HG02571 (cell line): ENCODE measurements at regions not wholly inside any gene's neighbourhood (a gene's known extent, or its start where the extent isn't known, plus 50 kb on each side); places are given as distances from the start of the nearest gene placed in this dataset.

ENCODE experiments used
- ATAC-seq: cut with Tn5 transposase; IDR thresholded peaks from one replicate; pipeline ENCODE4 v1.9.1; 2021; ENCODE audit warnings: mild to moderate bottlenecking, moderate library complexity; ENCODE audit not compliant: unreplicated experiment

DNA sequence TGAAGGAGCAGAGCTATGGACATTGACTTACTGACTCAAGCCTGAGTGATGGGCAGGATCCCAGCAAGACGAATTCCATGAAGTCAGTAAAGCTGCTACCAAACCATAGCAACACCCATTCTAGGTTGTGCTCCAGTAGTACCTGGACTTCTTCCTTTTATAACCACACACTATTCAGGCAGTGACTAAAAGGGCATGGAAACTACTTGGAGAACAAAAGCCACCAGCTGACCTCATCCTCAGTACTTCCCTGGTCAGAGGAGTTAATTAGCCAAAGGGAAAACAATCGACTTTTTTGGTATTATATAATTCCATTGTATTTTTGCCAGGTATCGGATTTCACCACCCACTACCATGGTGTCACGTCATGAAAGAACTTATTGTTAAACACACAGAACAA lies 237.1 kb downstream of the TTC32 start:
- no peak for ATAC-seq

DNA sequence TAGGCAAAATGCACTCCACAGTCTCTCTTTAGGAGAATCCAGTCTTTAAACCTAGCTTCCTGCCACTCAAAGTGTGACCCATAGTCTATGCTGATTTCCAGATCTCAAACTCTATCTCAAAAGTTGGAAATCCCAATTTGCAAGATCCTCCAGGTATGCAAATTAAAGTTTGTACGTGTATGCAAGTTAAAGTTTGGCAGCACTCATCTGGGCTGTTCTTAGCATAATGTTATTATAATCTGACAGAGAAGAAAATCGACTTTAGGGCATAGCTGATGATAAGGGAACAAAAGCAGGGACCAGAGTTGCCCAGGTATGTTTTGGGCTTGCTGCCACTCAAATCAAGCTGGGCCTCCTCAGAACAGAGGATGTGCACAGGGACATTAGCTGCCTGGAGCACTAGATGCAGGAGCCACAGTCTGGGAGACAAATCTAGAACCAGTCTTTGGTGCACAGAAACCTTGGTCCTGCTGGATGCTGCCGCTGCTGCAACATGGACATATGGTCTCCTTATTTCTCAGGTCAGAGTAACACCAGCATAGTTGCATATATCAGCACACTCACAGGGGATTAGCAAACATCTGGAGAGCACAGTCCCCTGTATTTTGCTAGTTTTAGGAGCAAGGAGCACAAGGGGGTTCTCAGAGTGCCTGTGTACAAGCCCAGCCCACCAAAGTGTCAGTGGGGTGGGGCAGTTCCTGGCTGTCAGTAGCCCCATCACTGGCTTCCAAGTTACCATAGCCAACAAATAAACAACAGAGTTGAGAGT lies 242.6 kb downstream of the TTC32 start:
- ATAC-seq = no peak

DNA sequence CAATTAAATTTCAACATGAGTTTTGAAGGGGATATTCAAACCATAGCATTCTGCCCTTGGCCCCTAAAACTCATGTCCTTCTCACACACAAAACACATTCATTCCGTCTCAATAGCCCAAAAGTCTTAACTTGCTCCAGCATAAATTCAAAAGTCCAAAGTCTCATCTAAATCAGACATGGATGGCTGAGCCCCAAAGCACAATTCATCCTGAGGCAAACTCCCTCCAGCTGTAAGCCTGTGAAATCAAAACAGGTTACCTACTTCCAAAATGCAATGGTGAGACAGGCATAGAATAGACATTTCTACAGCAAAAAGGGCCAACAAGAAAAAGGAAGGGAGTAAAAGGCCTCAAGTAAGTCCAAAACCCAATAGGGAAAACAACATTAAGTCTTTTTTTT lies 245.8 kb downstream of the TTC32 start:
- no peak for ATAC-seq

GRCh38 chr2:19654310-19655090 lies 247.3 kb downstream of the TTC32 start:
- ATAC-seq = no peak

GRCh38 chr2:19653509-19653908 lies 248.3 kb downstream of the TTC32 start:
- ATAC-seq = no peak

DNA sequence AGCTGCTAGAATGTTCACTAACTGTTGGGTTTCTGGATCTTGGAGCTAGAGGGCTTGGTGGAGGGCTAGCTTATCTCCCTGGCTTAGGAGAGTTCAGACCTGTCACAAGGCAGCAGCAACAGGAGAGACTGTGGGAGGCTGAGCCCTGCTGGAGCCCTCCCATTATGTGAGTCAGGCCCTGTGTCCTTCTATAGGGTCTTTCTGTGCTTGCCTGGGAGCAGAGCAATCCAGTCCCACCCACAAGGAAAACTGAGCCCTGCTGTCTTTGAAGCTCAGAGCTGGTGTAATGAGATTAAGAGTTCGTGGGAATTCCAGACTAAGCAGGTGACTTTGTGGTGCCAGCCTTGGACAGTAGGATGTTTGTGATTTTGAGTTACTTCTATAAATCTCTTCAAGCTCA lies 249.0 kb downstream of the TTC32 start:
- ATAC-seq = no peak

DNA sequence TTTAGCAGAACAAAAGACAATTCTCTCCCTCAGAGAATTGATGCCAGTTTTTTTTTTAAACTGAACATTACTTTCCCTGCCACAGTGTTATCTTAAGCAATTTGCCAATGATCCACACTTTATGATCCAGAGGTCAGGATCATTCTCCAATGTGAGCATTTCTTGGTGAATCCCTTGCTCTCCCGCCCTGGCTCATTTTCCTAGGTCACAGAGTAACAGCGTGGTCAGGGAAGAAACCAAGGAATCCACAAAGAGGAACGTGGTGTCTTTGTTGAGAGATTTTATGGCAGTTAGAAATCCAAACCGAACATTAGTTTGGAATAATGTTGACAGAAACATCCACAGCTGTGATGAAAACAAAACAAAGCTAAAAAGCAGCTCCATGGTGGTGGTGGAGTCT lies 250.3 kb downstream of the TTC32 start:
- no peak for ATAC-seq

DNA sequence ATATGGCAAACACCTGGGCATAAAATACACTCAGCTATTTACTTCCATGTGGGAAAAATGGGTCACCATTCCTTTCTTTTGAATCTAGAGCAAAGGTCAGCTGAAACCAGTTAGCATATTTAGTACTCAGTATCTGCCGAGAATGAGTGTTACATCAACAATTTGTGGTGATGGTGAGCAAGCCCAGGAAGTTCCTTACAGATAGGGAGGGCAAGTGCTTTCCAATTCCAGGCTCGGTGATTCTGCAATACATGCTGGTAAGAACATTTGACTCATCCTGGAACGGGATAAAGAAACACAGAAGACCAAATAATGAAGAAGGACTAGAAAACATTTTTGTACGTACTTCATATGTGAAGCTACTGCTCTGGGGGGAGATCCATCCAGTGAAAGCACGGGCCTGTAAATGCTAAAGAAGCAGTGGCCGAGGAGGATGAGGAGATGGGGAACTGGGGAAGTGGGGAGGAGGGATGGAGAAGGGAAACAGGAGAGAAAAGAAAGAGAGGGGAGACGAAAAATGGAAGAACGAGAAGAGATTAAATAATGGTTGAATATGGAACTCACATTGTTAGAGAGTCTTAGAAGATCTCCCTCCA lies 251.9 kb downstream of the TTC32 start:
- ATAC-seq = no peak

- ATAC-seq = no peak
Observed at GRCh38 chr2:19649142-19649541, 252.6 kb downstream of the TTC32 start.

DNA sequence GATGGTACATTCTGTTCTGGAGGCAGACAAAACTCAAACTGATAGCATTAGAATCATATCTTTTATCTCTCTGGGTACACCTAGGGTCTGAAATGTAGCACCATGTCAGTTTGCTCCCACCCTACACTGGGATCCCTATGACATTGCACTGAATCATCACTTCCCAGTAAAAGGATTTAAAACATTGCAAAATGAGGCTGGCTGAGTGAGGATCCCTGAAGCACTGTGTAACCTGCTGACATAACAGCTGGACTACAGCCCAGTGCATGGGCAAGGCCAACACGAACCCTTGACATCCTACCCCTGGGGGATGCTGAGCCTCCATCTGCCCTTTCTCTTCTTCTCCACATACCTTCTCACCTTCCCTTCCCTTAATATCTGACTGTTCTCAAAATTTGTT lies 253.2 kb downstream of the TTC32 start:
- no peak for ATAC-seq

- no peak for ATAC-seq
Observed at GRCh38 chr2:19646987-19647386, 254.8 kb downstream of the TTC32 start.

GRCh38 chr2:19644763-19645162 lies 257.0 kb downstream of the TTC32 start:
- ATAC-seq = no peak

- peak; percentile 81 for ATAC-seq
Observed at GRCh38 chr2:19643117-19643518, 258.7 kb downstream of the TTC32 start.

- ATAC-seq = no peak
Observed at GRCh38 chr2:19642501-19642900, 259.3 kb downstream of the TTC32 start.

GRCh38 chr2:19635951-19636510 lies 265.8 kb downstream of the TTC32 start:
- ATAC-seq = no peak

- ATAC-seq = no peak
Observed at GRCh38 chr2:19632403-19632991, 269.3 kb downstream of the TTC32 start.

GRCh38 chr2:19631871-19632270 lies 269.9 kb downstream of the TTC32 start:
- no peak for ATAC-seq

- ATAC-seq = no peak
Observed at GRCh38 chr2:19630921-19631320, 270.9 kb downstream of the TTC32 start.

- ATAC-seq = no peak
Observed at GRCh38 chr2:19627359-19627758, 268.9 kb upstream of the OSR1 start.

GRCh38 chr2:19623488-19623887 lies 265.1 kb upstream of the OSR1 start:
- no peak for ATAC-seq

- ATAC-seq = no peak
Observed at GRCh38 chr2:19617257-19617848, 258.9 kb upstream of the OSR1 start.
